Dermis microvascular lymphatic vessel endothelial cell (primary cell): ENCODE measurements at regions not wholly inside any gene's neighbourhood (a gene's known extent, or its start where the extent isn't known, plus 50 kb on each side); places are given as distances from the start of the nearest gene placed in this dataset.
A peak's percentile ranks its signal among the peaks of the same experiment; 100 is the strongest.

Experiments used
- DNase-seq, 2 donors: peaks; one replicate each; pipeline versions ENCODE4 v3.0.0 to v3.0.0-alpha.2; 2010; ENCODE audit warnings: low read depth in 2 of 2

- DNase-seq = peak in 1 of 2 donors; percentile 64
These were observed 125.0 kb upstream of the EDNRA start for GRCh38 chr4:147355847-147356246.

DNA sequence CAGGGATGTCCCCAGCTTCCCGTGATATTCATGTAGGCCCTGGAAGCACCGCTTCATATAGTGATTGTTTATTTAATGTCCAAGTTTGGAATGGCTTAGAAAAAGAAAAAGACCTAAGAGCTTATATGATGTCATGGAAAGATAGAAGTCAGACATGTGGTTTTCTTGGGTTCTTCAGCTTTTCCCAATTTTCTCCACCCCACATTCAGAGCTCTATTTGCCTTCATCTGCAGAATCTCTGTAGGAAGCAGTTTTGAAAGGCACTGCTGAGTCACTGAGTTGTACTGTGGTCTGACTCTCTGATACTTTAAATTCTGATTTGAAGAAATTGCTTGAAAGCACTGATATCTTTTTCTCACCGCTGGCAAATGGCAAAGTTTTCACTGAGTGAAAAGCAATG, 120.6 kb upstream of the EDNRA start:
- no peak for DNase-seq

DNA sequence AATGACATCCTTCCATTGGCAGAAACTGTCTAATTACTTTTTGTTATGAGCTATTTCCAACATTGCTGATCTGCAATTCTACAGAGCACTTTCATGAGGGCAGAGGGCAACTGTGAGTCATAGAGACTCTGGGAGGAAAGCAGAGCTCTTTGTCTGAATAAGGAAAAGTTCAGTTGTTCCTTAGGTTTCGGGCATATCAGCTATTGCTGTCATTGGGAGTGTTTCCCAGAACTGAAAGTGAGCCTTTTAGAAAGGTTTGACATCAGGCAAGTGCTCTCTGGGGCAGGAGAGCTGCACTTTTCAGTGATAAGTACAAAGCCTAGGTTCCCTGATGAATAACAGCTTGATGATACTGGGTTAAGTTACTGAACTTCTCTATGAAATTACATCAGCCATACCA, 119.2 kb upstream of the EDNRA start:
- peak in 1 of 2 donors; percentile 75 for DNase-seq

- no peak for DNase-seq
These were observed 118.0 kb upstream of the EDNRA start for GRCh38 chr4:147362938-147363337.

GRCh38 chr4:147363514-147363913, 117.4 kb upstream of the EDNRA start:
- no peak for DNase-seq

- no peak for DNase-seq
These were observed 115.5 kb upstream of the EDNRA start for GRCh38 chr4:147365396-147365795.

GRCh38 chr4:147366164-147366563, 114.7 kb upstream of the EDNRA start:
- no peak for DNase-seq

- peak in 1 of 2 donors; percentile 12 for DNase-seq
These were observed 113.0 kb upstream of the EDNRA start for GRCh38 chr4:147367891-147368290.

GRCh38 chr4:147368948-147369347, 111.9 kb upstream of the EDNRA start:
- DNase-seq = no peak

GRCh38 chr4:147370473-147370872, 110.4 kb upstream of the EDNRA start:
- no peak for DNase-seq

DNA sequence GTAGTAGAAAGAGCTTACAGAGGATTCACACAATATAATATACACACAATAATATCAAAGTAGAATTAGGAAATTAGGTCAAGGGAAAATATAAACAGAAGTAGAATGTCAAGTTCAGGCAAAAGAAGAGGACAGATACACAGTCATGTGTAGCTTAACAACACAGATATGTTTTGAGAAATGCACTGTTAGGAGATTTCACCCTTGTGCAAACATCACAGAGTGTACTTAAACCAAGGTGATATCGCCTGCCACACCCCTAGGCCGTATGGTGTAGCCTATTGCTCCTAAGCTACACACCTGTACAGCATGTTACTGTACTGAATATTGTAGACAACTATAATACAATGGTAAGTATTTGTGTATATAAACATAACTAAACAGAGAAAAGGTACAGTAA, 110.0 kb upstream of the EDNRA start:
- DNase-seq = no peak

DNA sequence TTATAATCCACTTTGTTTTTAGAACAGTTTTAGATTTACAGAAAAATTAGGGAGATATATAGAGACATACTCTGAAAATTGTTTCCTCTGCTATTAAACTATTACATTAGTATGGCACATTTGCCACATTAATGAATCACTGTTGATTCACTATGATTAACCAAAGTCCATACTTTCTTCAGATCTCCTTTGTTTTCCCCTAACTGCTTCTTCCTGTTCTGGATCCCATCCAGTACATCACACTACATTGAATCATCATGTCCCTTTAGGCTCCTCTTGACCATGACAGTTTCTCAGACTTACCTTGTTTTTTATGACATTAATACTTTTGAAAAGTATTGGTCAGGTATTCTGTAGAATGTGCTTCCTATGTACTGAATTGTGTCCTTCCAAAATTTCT, 109.2 kb upstream of the EDNRA start:
- peak in 1 of 2 donors; percentile 50 for DNase-seq

DNA sequence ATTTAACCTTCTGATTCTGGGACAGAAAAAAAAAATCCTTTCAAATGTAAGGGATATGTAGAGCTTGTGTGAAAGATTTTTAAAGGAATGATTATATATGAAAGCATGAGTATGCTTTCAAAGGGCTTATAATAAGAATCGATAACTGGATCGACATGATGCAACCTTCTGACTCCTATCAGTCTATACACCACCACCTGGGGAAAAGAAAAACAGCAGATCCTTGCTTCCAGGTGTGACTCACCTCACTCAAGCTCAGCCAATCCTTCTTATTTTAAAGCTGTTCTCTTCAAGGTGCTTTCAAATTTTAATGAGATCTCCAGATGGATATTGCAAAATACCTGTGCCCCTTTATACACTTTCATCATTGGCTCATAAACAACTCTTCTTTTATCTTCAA, 102.1 kb upstream of the EDNRA start:
- no peak for DNase-seq

DNA sequence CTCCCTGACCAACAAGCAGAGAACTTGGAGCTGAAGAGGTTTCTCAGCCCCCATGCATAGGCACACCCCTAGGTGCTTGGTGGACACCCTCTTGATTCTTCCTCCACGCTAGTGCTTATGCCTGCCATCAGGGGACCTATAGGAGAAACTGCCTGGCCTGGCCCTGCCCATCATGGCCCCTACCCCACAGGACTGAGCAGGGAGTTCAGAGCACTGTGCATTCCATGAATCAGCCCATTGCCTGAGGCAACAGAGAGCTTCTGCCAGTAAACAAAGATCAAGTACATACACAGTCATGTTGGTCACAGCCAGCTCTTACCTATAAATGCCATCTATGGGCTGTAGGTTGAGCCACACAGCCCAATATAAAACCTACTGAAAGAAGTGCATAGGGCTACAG, 99.1 kb upstream of the EDNRA start:
- DNase-seq = no peak

- no peak for DNase-seq
These were observed 92.9 kb upstream of the EDNRA start for GRCh38 chr4:147388018-147388417.

DNA sequence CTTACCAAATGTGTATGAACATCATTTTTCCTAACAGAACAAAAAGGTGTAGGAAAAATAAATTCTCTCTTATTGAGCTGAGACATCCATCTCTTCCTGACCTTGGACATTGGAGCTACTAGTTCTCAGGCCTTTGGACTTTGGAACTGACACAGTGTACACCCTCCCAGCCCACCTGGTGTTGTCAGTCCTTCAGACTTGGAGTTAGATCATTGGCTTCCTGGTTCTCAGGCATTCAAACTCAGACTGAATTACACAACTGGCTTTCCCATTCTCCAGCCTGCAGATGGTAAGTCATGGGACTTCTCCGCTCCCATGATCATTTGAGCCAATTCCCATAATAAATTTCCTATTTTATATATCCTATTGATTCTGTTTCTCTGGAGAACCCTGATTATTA, 84.8 kb upstream of the EDNRA start:
- no peak for DNase-seq

DNA sequence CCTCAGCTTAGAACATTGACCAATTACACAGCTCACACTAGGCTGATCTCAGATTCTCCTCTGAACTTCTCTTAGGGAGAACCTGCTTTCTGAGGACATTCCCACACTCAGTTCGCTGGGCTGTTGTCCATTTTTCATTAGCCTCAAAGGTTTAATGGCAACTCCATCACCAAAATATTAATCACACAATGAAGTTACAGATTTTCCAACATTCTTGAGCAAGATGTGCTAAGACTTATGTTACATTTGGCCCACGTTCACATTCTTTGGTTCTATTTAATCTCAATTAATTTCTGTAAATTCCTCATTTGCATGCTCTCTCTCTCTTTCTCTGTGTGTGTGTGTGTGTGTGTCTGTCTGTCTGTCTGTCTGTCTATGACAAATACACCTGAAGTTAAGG, 82.3 kb upstream of the EDNRA start:
- DNase-seq = no peak

DNA sequence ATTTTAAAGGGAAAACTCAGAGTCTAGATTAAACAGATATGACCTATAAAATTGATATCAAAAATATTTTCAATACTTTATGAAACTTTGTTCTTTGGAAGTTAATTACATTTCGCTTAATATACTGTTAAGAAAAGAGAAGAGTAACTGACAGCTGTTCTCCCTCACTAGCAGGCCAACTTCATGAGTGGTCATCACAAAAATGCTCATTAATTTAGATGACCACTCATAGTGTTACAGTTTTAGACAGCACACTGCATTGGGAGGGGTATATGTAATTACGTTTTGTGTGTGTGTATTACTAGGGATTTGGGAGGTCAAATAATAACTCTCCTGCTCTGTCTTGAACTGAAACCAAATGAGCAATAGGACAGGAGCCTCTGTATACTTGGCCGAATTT, 80.2 kb upstream of the EDNRA start:
- DNase-seq = no peak

DNA sequence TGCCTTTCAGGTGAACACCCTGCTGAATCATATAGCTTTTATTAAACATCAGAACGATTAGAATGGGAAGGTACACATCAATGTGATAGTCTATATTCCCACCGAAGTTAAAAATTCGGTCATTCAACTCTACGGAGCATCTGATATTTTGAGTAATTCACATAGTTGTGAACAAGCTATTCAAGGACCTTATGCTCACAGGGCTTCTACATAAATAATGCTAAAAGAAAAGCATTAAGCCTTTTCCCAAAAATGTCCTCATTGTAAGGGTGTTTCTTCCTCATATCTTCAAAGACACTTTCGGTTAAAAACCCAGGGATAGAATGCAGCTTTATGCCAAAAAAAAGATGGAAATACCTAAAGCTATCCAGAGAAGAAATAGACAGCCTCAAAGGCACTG, 79.7 kb upstream of the EDNRA start:
- DNase-seq = no peak

DNA sequence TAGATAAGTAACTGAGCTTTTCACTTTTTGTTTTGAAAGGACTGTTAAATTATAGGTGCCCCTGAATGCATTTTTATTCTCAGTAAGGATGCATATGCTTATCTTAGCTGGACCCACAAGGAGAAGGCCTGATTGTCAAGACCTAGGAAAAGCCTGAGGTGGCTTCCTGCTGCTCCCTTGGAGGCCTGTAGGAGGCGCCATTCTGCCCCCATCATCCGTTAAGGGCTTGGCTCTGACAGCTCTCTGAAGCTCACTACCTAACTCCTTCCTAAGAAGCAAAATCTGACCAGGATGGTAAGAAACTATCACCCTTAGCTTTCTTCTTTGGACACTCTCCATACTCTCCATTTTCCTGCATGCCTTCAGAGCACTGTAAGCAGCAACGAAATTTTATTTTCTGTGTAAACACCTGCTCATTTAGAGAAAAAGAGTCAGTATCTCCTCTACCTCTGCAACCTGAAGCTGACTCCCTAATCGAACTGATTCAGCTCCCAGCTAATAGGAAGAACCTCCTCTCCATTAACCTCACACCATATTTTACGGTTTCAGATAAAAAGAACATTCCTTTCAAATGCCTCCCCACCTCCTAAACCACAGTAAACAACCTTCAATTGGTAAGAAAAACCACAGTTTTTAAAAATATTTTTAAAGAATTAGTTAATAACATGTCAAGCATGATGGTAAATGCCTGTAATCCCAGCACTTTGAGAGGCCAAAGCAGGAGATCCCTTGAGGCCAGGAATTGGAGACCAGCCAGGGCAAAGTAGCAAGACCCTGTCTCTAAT, 73.4 kb upstream of the EDNRA start:
- no peak for DNase-seq

GRCh38 chr4:147408189-147408588, 72.7 kb upstream of the EDNRA start:
- DNase-seq = no peak

- no peak for DNase-seq
These were observed 71.5 kb upstream of the EDNRA start for GRCh38 chr4:147409350-147409749.

GRCh38 chr4:147418226-147418625, 62.7 kb upstream of the EDNRA start:
- no peak for DNase-seq

DNA sequence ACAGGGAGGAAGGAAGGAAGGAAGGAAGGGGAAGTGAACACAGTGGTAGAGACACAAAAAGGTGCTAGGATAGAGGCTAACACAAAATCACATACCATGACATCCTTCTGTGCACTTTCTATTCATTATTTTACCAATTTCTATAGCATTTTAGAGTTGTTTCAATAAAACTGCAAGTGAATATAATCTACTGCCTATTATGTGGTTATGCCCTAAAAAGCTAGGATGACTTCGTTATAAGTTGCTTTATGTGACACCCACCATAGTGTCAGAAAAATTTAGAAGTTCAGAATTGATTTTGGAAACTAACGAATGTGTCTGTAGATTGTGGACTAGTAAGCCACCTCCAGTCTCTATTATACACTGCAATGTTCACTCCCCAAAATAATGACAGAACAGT, 59.4 kb upstream of the EDNRA start:
- DNase-seq = no peak
